ENCODE measurements at regions not wholly inside any gene's neighbourhood (a gene's known extent, or its start where the extent isn't known, plus 50 kb on each side); places are given as distances from the start of the nearest gene placed in this dataset.

GRCh38 chr10:120984221-120984620 is 133.1 kb downstream of the WDR11 start:
- DNase-seq, result no peak

GRCh38 chr10:120987359-120987758 is 136.2 kb downstream of the WDR11 start:
- DNase-seq, result no peak

- DNase-seq, result no peak
These were observed 137.6 kb downstream of the WDR11 start for GRCh38 chr10:120988751-120989150.

GRCh38 chr10:120989279-120989678 is 138.1 kb downstream of the WDR11 start:
- DNase-seq, result no peak

GRCh38 chr10:120989996-120990598 is 138.9 kb downstream of the WDR11 start:
- no peak for DNase-seq

GRCh38 chr10:120990831-120991230 is 139.7 kb downstream of the WDR11 start:
- DNase-seq, result no peak

- no peak for DNase-seq
These were observed 141.9 kb downstream of the WDR11 start for GRCh38 chr10:120993089-120993488.

GRCh38 chr10:120995768-120996167 is 144.6 kb downstream of the WDR11 start:
- DNase-seq, result no peak

GRCh38 chr10:120996456-120997034 is 145.4 kb downstream of the WDR11 start:
- DNase-seq, result no peak

- no peak for DNase-seq
These were observed 146.2 kb downstream of the WDR11 start for GRCh38 chr10:120997313-120997712.

GRCh38 chr10:120997756-120998155 is 146.6 kb downstream of the WDR11 start:
- no peak for DNase-seq

- no peak for DNase-seq
These were observed 147.1 kb downstream of the WDR11 start for GRCh38 chr10:120998251-120998650.

- DNase-seq, result no peak
These were observed 147.7 kb downstream of the WDR11 start for GRCh38 chr10:120998782-120999285.

GRCh38 chr10:120999868-121000267 is 148.7 kb downstream of the WDR11 start:
- no peak for DNase-seq

- DNase-seq, result no peak
These were observed 151.5 kb downstream of the WDR11 start for GRCh38 chr10:121002586-121003205.

- DNase-seq, result no peak
These were observed 154.9 kb downstream of the WDR11 start for GRCh38 chr10:121005948-121006587.

- no peak for DNase-seq
These were observed 156.1 kb downstream of the WDR11 start for GRCh38 chr10:121007264-121007663.

GRCh38 chr10:121015916-121016315 is 164.8 kb downstream of the WDR11 start:
- no peak for DNase-seq

- DNase-seq, result no peak
These were observed 173.9 kb downstream of the WDR11 start for GRCh38 chr10:121024905-121025584.

- DNase-seq, result no peak
These were observed 174.6 kb downstream of the WDR11 start for GRCh38 chr10:121025731-121026130.

- no peak for DNase-seq
These were observed 176.2 kb downstream of the WDR11 start for GRCh38 chr10:121027371-121027770.

- DNase-seq, result no peak
These were observed 181.3 kb downstream of the WDR11 start for GRCh38 chr10:121032460-121032859.

- no peak for DNase-seq
These were observed 182.2 kb downstream of the WDR11 start for GRCh38 chr10:121033366-121033765.

Data from NCI-H748 treated with DMSO at 0.1 percent for 48 hours (cell line).